Liver (tissue), 8 donors: ENCODE measurements at regions not wholly inside any gene's neighbourhood (a gene's known extent, or its start where the extent isn't known, plus 50 kb on each side); places are given as distances from the start of the nearest gene placed in this dataset.

Experiments used
- DNase-seq: peaks from one replicate; pipeline ENCODE4 v3.0.0-alpha.2; 2017; ENCODE audit warnings: low spot score
- H3K27ac ChIP-seq, 2 donors: one replicate each; pipeline ENCODE4 v1.7.0; 2013; ENCODE audit warnings: inconsistent platforms in 2 of 2, low read length in 2 of 2, control low read depth in 1 of 2, low read depth in 1 of 2, mild to moderate bottlenecking in 1 of 2
- H3K27me3 ChIP-seq, 4 donors: one replicate each; pipeline versions ENCODE4 v1.6.1 to v1.7.0; 2013; ENCODE audit warnings: low read length in 3 of 4, inconsistent platforms in 1 of 4, mild to moderate bottlenecking in 1 of 4, moderate library complexity in 1 of 4; ENCODE audit not compliant: control insufficient read depth in 4 of 4, insufficient read depth in 4 of 4
- H3K36me3 ChIP-seq, 4 donors: one replicate each; pipeline versions ENCODE4 v1.6.1 to v1.7.0; 2013; ENCODE audit warnings: low read length in 3 of 4, mild to moderate bottlenecking in 3 of 4, low read depth in 1 of 4, moderate library complexity in 1 of 4; ENCODE audit not compliant: control insufficient read depth in 4 of 4, insufficient read depth in 3 of 4
- H3K4me1 ChIP-seq, 4 donors: one replicate each; pipeline versions ENCODE4 v1.6.1 to v1.7.0; 2013; ENCODE audit warnings: low read length in 3 of 4, mild to moderate bottlenecking in 3 of 4, moderate library complexity in 1 of 4; ENCODE audit not compliant: control insufficient read depth in 4 of 4, insufficient read depth in 4 of 4
- H3K4me3 ChIP-seq, 3 donors: one replicate each; pipeline versions ENCODE4 v1.6.1 to v1.7.0; 2013; ENCODE audit warnings: low read length in 3 of 3, control low read depth in 1 of 3, low read depth in 1 of 3, mild to moderate bottlenecking in 1 of 3
- H3K9ac ChIP-seq, 2 donors: one replicate each; pipeline ENCODE4 v1.7.0; 2013; ENCODE audit warnings: low read length in 2 of 2, mild to moderate bottlenecking in 2 of 2, moderate library complexity in 2 of 2, control low read depth in 1 of 2, low read depth in 1 of 2
- H3K9me3 ChIP-seq, 4 donors: one replicate each; pipeline versions ENCODE4 v1.6.1 to v1.7.0; 2013; ENCODE audit warnings: low read length in 3 of 4; ENCODE audit not compliant: control insufficient read depth in 4 of 4
- ATF3 ChIP-seq: IDR thresholded peaks from 2 replicates; pipeline ENCODE4 v1.6.1; 2016; ENCODE audit warnings: antibody characterized with exemption
- CTCF ChIP-seq: fragments of 150-350 bp; IDR thresholded peaks from 2 replicates; pipeline ENCODE4 v1.5.1; 2017; ENCODE audit warnings: improper control_type of control experiment, low read depth, low read length; ENCODE audit not compliant: missing input control
- EGR1 ChIP-seq, 2 donors: IDR thresholded peaks; 2 replicates each; pipeline ENCODE4 v1.6.1; 2016 to 2018; ENCODE audit warnings: antibody characterized with exemption in 2 of 2, low read depth in 2 of 2
- FOXA1 ChIP-seq: IDR thresholded peaks from 2 replicates; pipeline ENCODE4 v1.6.1; 2016; ENCODE audit warnings: antibody characterized with exemption
- FOXA2 ChIP-seq: IDR thresholded peaks from 2 replicates; pipeline ENCODE4 v1.6.1; 2016; ENCODE audit warnings: antibody characterized with exemption
- GABPA ChIP-seq, 2 donors: IDR thresholded peaks in 1 of 2; conservative IDR thresholded peaks in 1 of 2; 2 replicates each; pipeline ENCODE4 v1.6.1; 2016; ENCODE audit warnings: antibody characterized with exemption in 2 of 2, mild to moderate bottlenecking in 1 of 2, moderate library complexity in 1 of 2
- HNF4A ChIP-seq, 2 donors: conservative IDR thresholded peaks; 2 replicates each; pipeline ENCODE4 v1.6.1; 2016; ENCODE audit warnings: antibody characterized with exemption in 2 of 2, mild to moderate bottlenecking in 2 of 2
- HNF4G ChIP-seq: IDR thresholded peaks from 2 replicates; pipeline ENCODE4 v1.6.1; 2016; ENCODE audit warnings: antibody characterized with exemption
- JUND ChIP-seq, 2 donors: IDR thresholded peaks; 2 replicates each; pipeline ENCODE4 v1.6.1; 2016; ENCODE audit warnings: antibody characterized with exemption in 2 of 2
- MAX ChIP-seq: IDR thresholded peaks from 2 replicates; pipeline ENCODE4 v1.6.1; 2016; ENCODE audit warnings: antibody characterized with exemption
- NR2F2 ChIP-seq: IDR thresholded peaks from 2 replicates; pipeline ENCODE4 v1.6.1; 2016; ENCODE audit warnings: antibody characterized with exemption
- RAD21 ChIP-seq, 2 donors: IDR thresholded peaks; 2 replicates each; pipeline ENCODE4 v1.6.1; 2016; ENCODE audit warnings: antibody characterized with exemption in 2 of 2, mild to moderate bottlenecking in 2 of 2
- REST ChIP-seq: IDR thresholded peaks from 2 replicates; pipeline ENCODE4 v1.6.1; 2016; ENCODE audit warnings: antibody characterized with exemption, mild to moderate bottlenecking
- RXRA ChIP-seq, 2 donors: IDR thresholded peaks; 2 replicates each; pipeline ENCODE4 v1.6.1; 2017 to 2018; ENCODE audit warnings: antibody characterized with exemption in 2 of 2, mild to moderate bottlenecking in 1 of 2
- SP1 ChIP-seq: IDR thresholded peaks from 2 replicates; pipeline ENCODE4 v1.6.1; 2018; ENCODE audit warnings: antibody characterized with exemption, mild to moderate bottlenecking
- TAF1 ChIP-seq: conservative IDR thresholded peaks from 2 replicates; pipeline ENCODE4 v1.6.1; 2016; ENCODE audit warnings: antibody characterized with exemption, mild to moderate bottlenecking
- YY1 ChIP-seq: IDR thresholded peaks from 2 replicates; pipeline ENCODE4 v1.6.1; 2016; ENCODE audit warnings: antibody characterized with exemption, mild to moderate bottlenecking
- WGBS: extraction: QIAGEN DNeasy Blood & Tissue Kit; methylation state at CpG from one replicate; pipeline ENCODE4 v1.1.7; 2013; 5-methylcytosine and 5-hydroxymethylcytosine counted together
- TF ChIP-seq, protein P1 (sequence below): IDR thresholded peaks from 2 replicates; pipeline ENCODE4 v1.6.1; 2016; ENCODE audit warnings: antibody characterized with exemption
- donor health status: healthy.
- donor health status: healthy.
- donor health status: healthy.
- donor health status: healthy.
- donor health status: healthy.

GRCh38 chr4:177087499-177087898 is 222.2 kb upstream of the NEIL3 start:
- no peaks in the 10 kb centered on the region for H3K27me3 ChIP-seq
- 71% methylated on average over 2 of the region's 2 CpGs for WGBS
- H3K27ac ChIP-seq: no peak overlapping the region
- H3K4me3 ChIP-seq: no peak overlapping the region
- TF ChIP-seq TAF1: no peak
- TF ChIP-seq ATF3: no peak
- no peak for TF ChIP-seq EGR1 (IDR thresholded peaks at IDR 0.05; ENCODE audit: low read depth in 2 of 2)
- TF ChIP-seq RXRA (IDR thresholded peaks at IDR 0.05): no peak
- no peak for TF ChIP-seq NR2F2
- TF ChIP-seq FOXA2: no peak
- no peak for TF ChIP-seq CTCF
- no peak for TF ChIP-seq GABPA (IDR thresholded peaks at IDR 0.05 in 1 of 2, conservative IDR thresholded peaks at IDR 0.05 in 1 of 2)
- TF ChIP-seq YY1: no peak
- no peak for TF ChIP-seq SP1
- TF ChIP-seq HNF4A (conservative IDR thresholded peaks at IDR 0.05): no peak
- no peak for TF ChIP-seq RAD21 (IDR thresholded peaks at IDR 0.05)
- TF ChIP-seq, protein P1, sequence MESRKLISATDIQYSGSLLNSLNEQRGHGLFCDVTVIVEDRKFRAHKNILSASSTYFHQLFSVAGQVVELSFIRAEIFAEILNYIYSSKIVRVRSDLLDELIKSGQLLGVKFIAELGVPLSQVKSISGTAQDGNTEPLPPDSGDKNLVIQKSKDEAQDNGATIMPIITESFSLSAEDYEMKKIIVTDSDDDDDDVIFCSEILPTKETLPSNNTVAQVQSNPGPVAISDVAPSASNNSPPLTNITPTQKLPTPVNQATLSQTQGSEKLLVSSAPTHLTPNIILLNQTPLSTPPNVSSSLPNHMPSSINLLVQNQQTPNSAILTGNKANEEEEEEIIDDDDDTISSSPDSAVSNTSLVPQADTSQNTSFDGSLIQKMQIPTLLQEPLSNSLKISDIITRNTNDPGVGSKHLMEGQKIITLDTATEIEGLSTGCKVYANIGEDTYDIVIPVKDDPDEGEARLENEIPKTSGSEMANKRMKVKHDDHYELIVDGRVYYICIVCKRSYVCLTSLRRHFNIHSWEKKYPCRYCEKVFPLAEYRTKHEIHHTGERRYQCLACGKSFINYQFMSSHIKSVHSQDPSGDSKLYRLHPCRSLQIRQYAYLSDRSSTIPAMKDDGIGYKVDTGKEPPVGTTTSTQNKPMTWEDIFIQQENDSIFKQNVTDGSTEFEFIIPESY: no peak
- no peak for TF ChIP-seq MAX
- TF ChIP-seq FOXA1: no peak
- TF ChIP-seq HNF4G: no peak
- TF ChIP-seq REST: no peak
- no peaks in the 10 kb centered on the region for H3K36me3 ChIP-seq
- no peaks in the 10 kb centered on the region for H3K4me1 ChIP-seq
- no peak overlapping the region for H3K9ac ChIP-seq
- no peaks in the 10 kb centered on the region for H3K9me3 ChIP-seq
- DNase-seq: no peak

DNA sequence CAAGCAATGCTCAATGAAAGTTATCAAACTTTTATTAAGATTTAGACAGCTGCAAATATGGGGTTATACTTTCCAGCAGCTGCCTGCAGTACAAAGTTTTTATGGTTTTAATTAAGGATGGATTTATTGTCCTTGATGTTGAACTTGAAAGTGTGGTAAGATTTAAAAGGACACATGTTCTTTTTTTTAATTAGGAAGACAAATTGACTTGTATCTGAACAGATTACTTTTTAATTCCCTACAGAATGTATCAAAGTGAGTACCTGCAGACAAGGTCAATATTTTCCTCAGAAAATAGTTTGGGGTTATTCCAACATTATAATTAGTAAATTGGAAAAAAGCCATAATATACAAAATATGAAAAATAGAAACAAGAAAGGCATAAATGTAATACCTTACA is 218.2 kb upstream of the NEIL3 start:
- Histone ChIP-seq H3K9me3 (no peaks in the 10 kb centered on the region), H3K4me3 (no peak overlapping the region), H3K27me3 (no peaks in the 10 kb centered on the region), H3K27ac (no peak overlapping the region), H3K36me3 (no peaks in the 10 kb centered on the region), H3K9ac (no peak overlapping the region), H3K4me1 (no peaks in the 10 kb centered on the region)
- DNase-seq: no peak
- TF ChIP-seq MAX: no peak
- no peak for TF ChIP-seq FOXA2
- TF ChIP-seq YY1: no peak
- no peak for TF ChIP-seq ATF3
- no peak for TF ChIP-seq HNF4A (conservative IDR thresholded peaks at IDR 0.05)
- no peak for TF ChIP-seq TAF1
- TF ChIP-seq, protein P1: no peak
- TF ChIP-seq GABPA (IDR thresholded peaks at IDR 0.05 in 1 of 2, conservative IDR thresholded peaks at IDR 0.05 in 1 of 2): no peak
- no peak for TF ChIP-seq HNF4G
- TF ChIP-seq CTCF: no peak
- TF ChIP-seq FOXA1: no peak
- TF ChIP-seq RXRA (IDR thresholded peaks at IDR 0.05): no peak
- TF ChIP-seq JUND (IDR thresholded peaks at IDR 0.05): no peak
- no peak for TF ChIP-seq RAD21 (IDR thresholded peaks at IDR 0.05)
- TF ChIP-seq SP1: no peak
